GM23338 (cell line): ENCODE measurements at regions not wholly inside any gene's neighbourhood (a gene's known extent, or its start where the extent isn't known, plus 50 kb on each side); places are given as distances from the start of the nearest gene placed in this dataset.

Source experiments
- ATAC-seq: fragments of 200-7000 bp; cut with Tn5 transposase; 3 replicates; pipeline ENCODE4 v1.9.1; 2020
- DNase-seq: peaks from one replicate; pipeline ENCODE4 v3.0.0-alpha.2; 2015; ENCODE audit warnings: low spot score
- H2AFZ ChIP-seq: fragments of 200-600 bp; sonication (generic); 2 replicates; pipeline ENCODE4 v1.8.0; 2016; ENCODE audit warnings: antibody characterized with exemption, mild to moderate bottlenecking, moderate library complexity
- H3F3A ChIP-seq: fragments of 200-600 bp; sonication (generic); replicated peaks from 2 replicates; pipeline ENCODE4 v1.8.0; 2017; ENCODE audit warnings: antibody characterized with exemption, mixed run types, low read depth
- H3K27ac ChIP-seq: fragments of 200-600 bp; sonication (generic); 2 replicates; pipeline ENCODE4 v1.6.1; 2016; ENCODE audit warnings: low read depth
- H3K27me3 ChIP-seq: fragments of 200-600 bp; sonication (generic); 2 replicates; pipeline ENCODE4 v1.8.0; 2016; ENCODE audit warnings: mild to moderate bottlenecking, mixed run types, moderate library complexity; ENCODE audit not compliant: insufficient read depth
- H3K36me3 ChIP-seq: fragments of 200-600 bp; sonication (generic); 2 replicates; pipeline ENCODE4 v1.8.0; 2016; ENCODE audit warnings: mild to moderate bottlenecking; ENCODE audit not compliant: insufficient read depth
- H3K4me1 ChIP-seq: fragments of 200-600 bp; sonication (generic); 2 replicates; pipeline ENCODE4 v1.8.0; 2016; ENCODE audit warnings: mild to moderate bottlenecking, moderate library complexity; ENCODE audit not compliant: insufficient read depth
- H3K4me2 ChIP-seq: fragments of 200-600 bp; sonication (generic); 2 replicates; pipeline ENCODE4 v1.7.1; 2017; ENCODE audit warnings: mixed run types
- H3K4me3 ChIP-seq: fragments of 200-600 bp; sonication (generic); 2 replicates; pipeline ENCODE4 v1.6.1; 2016; ENCODE audit warnings: mixed run types
- H3K79me2 ChIP-seq: fragments of 200-600 bp; sonication (generic); replicated peaks from 2 replicates; pipeline ENCODE4 v1.8.0; 2017; ENCODE audit warnings: mild to moderate bottlenecking; ENCODE audit not compliant: insufficient read depth
- H3K9me2 ChIP-seq: fragments of 200-600 bp; sonication (generic); 2 replicates; pipeline ENCODE4 v1.8.0; 2017; ENCODE audit not compliant: insufficient read depth
- H4K20me1 ChIP-seq: fragments of 200-600 bp; sonication (generic); replicated peaks from 2 replicates; pipeline ENCODE4 v1.8.0; 2017; ENCODE audit warnings: mild to moderate bottlenecking; ENCODE audit not compliant: insufficient read depth
- H3K27ac Mint-ChIP-seq: 2 replicates; pipeline ENCODE4 v1.8.0; 2020; ENCODE audit warnings: inconsistent platforms, mild to moderate bottlenecking, moderate library complexity, mixed read lengths
- H3K27me3 Mint-ChIP-seq: 3 replicates; pipeline ENCODE4 v1.8.0; 2022; ENCODE audit warnings: low read depth, mild to moderate bottlenecking, moderate library complexity, mixed read lengths, inconsistent platforms; ENCODE audit not compliant: insufficient read depth, poor library complexity
- H3K36me3 Mint-ChIP-seq: 3 replicates; pipeline ENCODE4 v1.8.0; 2021; ENCODE audit warnings: low read depth, mild to moderate bottlenecking, inconsistent platforms, moderate library complexity, mixed read lengths
- H3K4me1 Mint-ChIP-seq: 3 replicates; pipeline ENCODE4 v1.8.0; 2020; ENCODE audit warnings: mild to moderate bottlenecking, inconsistent platforms, mixed read lengths
- H3K4me3 Mint-ChIP-seq: 3 replicates; pipeline ENCODE4 v1.8.0; 2021; ENCODE audit warnings: moderate library complexity, mild to moderate bottlenecking, inconsistent platforms, mixed read lengths
- H3K9me3 Mint-ChIP-seq: 3 replicates; pipeline ENCODE4 v1.8.0; 2020; ENCODE audit warnings: moderate library complexity, mild to moderate bottlenecking, inconsistent platforms, mixed read lengths
- CREB1 ChIP-seq: fragments of 250-450 bp; sonication (Bioruptor Pico); IDR thresholded peaks from 2 replicates; pipeline ENCODE4 v1.5.0; 2020; ENCODE audit warnings: low read depth, mild to moderate bottlenecking, moderate library complexity
- EZH2 ChIP-seq: fragments of 200-600 bp; sonication (generic); IDR thresholded peaks from one replicate; pipeline ENCODE4 v1.8.0; 2017; ENCODE audit warnings: antibody characterized with exemption, mild to moderate bottlenecking, low read depth; ENCODE audit not compliant: unreplicated experiment
- EZH2phosphoT487 ChIP-seq: fragments of 200-600 bp; sonication (generic); IDR thresholded peaks from one replicate; pipeline ENCODE4 v1.8.1; 2018; ENCODE audit warnings: antibody characterized with exemption; ENCODE audit not compliant: unreplicated experiment
- JUNB ChIP-seq: IDR thresholded peaks from one replicate; pipeline ENCODE4 v1.6.1; 2016; ENCODE audit warnings: antibody characterized with exemption; ENCODE audit not compliant: unreplicated experiment
- NANOG ChIP-seq: IDR thresholded peaks from 2 replicates; pipeline ENCODE4 v1.6.1; 2016; ENCODE audit warnings: antibody characterized with exemption, borderline replicate concordance
- POLR2AphosphoS5 ChIP-seq: IDR thresholded peaks from 2 replicates; pipeline ENCODE4 v1.6.1; 2016; ENCODE audit warnings: antibody characterized with exemption, low read depth
- REST ChIP-seq: IDR thresholded peaks from one replicate; pipeline ENCODE4 v1.6.1; 2018; ENCODE audit warnings: antibody characterized with exemption; ENCODE audit not compliant: unreplicated experiment
- STAT1 ChIP-seq: IDR thresholded peaks from one replicate; pipeline ENCODE4 v1.6.1; 2016; ENCODE audit warnings: antibody characterized with exemption; ENCODE audit not compliant: unreplicated experiment
- ZNF114 ChIP-seq: fragments of 250-450 bp; sonication (Bioruptor Pico); IDR thresholded peaks from 2 replicates; pipeline ENCODE4 v1.5.0; 2020; ENCODE audit warnings: mild to moderate bottlenecking, moderate library complexity
- ZNF331 ChIP-seq: fragments of 250-450 bp; sonication (Bioruptor Pico); IDR thresholded peaks from 2 replicates; pipeline ENCODE4 v1.5.0; 2020; ENCODE audit warnings: low read depth, mild to moderate bottlenecking, moderate library complexity
- TF ChIP-seq, protein P1 (sequence below): IDR thresholded peaks from 2 replicates; pipeline ENCODE4 v1.6.1; 2016; ENCODE audit warnings: antibody characterized with exemption

DNA sequence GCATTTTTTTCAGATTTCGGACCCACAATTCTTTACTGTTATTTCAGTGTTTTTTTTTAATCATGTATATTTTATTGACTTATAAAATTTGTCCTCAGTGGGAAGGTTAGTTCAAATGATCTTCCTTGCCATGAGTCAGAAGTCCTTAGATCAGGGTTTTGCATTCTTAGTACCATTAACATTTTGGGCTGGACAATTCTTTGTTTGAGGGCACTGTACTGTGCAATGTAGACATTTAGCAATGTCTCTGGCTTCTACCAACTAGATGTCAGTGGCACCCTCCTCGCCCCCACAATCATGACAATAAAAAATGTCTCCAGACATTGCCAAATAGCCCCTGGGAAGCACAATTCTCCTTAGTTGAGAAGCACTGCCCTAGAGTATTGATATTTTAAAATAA is 176.6 kb downstream of the VEGFC start:
- H3K27ac Mint-ChIP-seq, result no peak overlapping the region
- no peaks in the 10 kb centered on the region for H4K20me1 ChIP-seq
- no peak overlapping the region for H3K4me3 Mint-ChIP-seq
- no peak overlapping the region for H3K27ac ChIP-seq
- no peaks in the 10 kb centered on the region for H3K36me3 ChIP-seq
- H3K79me2 ChIP-seq, result no peaks in the 10 kb centered on the region
- no peaks in the 10 kb centered on the region for H3K4me1 ChIP-seq
- H3K9me3 Mint-ChIP-seq, result no peaks in the 10 kb centered on the region
- no peaks in the 10 kb centered on the region for H3F3A ChIP-seq
- no peaks in the 10 kb centered on the region for H3K36me3 Mint-ChIP-seq
- no peaks in the 10 kb centered on the region for H3K27me3 ChIP-seq
- H3K9me2 ChIP-seq, result peaks cover 3% of the 10 kb centered on the region; the same call in 1 of the 2 replicates
- no peak overlapping the region for H3K4me2 ChIP-seq
- no peak overlapping the region for H3K4me3 ChIP-seq
- H3K27me3 Mint-ChIP-seq, result no peaks in the 10 kb centered on the region
- H2AFZ ChIP-seq, result no peak overlapping the region
- DNase-seq (no peak), ATAC-seq (no peak)
- TF ChIP-seq ZNF331 (CRISPR knock-in tag) (no peak), STAT1 (no peak), JUNB (no peak), NANOG (no peak)
- TF ChIP-seq, protein P1, sequence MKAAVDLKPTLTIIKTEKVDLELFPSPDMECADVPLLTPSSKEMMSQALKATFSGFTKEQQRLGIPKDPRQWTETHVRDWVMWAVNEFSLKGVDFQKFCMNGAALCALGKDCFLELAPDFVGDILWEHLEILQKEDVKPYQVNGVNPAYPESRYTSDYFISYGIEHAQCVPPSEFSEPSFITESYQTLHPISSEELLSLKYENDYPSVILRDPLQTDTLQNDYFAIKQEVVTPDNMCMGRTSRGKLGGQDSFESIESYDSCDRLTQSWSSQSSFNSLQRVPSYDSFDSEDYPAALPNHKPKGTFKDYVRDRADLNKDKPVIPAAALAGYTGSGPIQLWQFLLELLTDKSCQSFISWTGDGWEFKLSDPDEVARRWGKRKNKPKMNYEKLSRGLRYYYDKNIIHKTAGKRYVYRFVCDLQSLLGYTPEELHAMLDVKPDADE, result no peak
- no peaks in the 10 kb centered on the region for H3K4me1 Mint-ChIP-seq

GRCh38 chr4:176618138-176618537 is 174.6 kb downstream of the VEGFC start:
- H3K27ac ChIP-seq, result no peak overlapping the region
- Mint-ChIP-seq H3K36me3 (no peaks in the 10 kb centered on the region), H3K4me1 (no peaks in the 10 kb centered on the region), H3K4me3 (no peak overlapping the region), H3K9me3 (no peaks in the 10 kb centered on the region), H3K27me3 (no peaks in the 10 kb centered on the region), H3K27ac (no peak overlapping the region)
- H3K4me1 ChIP-seq, result no peaks in the 10 kb centered on the region
- H3K4me2 ChIP-seq, result no peak overlapping the region
- ATAC-seq, result no peak
- H3K79me2 ChIP-seq, result no peaks in the 10 kb centered on the region
- no peaks in the 10 kb centered on the region for H3K36me3 ChIP-seq
- no peaks in the 10 kb centered on the region for H3F3A ChIP-seq
- no peaks in the 10 kb centered on the region for H4K20me1 ChIP-seq
- H2AFZ ChIP-seq, result no peak overlapping the region
- H3K27me3 ChIP-seq, result no peaks in the 10 kb centered on the region
- H3K9me2 ChIP-seq, result peaks cover 3% of the 10 kb centered on the region; the same call in 1 of the 2 replicates
- no peak for DNase-seq
- H3K4me3 ChIP-seq, result no peak overlapping the region
- TF ChIP-seq EZH2phosphoT487, result no peak
- TF ChIP-seq REST, result no peak
- no peak for TF ChIP-seq ZNF114 (CRISPR knock-in tag)
- TF ChIP-seq EZH2, result no peak
- TF ChIP-seq NANOG, result no peak
- no peak for TF ChIP-seq POLR2AphosphoS5
- TF ChIP-seq JUNB, result no peak
- TF ChIP-seq, protein P1, result no peak
- TF ChIP-seq CREB1 (CRISPR knock-in tag), result no peak
